Activated CD4-positive, alpha-beta T cell treated with anti-CD3 and anti-CD28 coated beads, Interleukin-2, amount 50 U/mL, for 1 hour (primary cell): ENCODE measurements at regions not wholly inside any gene's neighbourhood (a gene's known extent, or its start where the extent isn't known, plus 50 kb on each side); places are given as distances from the start of the nearest gene placed in this dataset.

Source experiments
- DNase-seq: peaks from one replicate; pipeline ENCODE4 v3.0.0-alpha.2; 2020

DNA sequence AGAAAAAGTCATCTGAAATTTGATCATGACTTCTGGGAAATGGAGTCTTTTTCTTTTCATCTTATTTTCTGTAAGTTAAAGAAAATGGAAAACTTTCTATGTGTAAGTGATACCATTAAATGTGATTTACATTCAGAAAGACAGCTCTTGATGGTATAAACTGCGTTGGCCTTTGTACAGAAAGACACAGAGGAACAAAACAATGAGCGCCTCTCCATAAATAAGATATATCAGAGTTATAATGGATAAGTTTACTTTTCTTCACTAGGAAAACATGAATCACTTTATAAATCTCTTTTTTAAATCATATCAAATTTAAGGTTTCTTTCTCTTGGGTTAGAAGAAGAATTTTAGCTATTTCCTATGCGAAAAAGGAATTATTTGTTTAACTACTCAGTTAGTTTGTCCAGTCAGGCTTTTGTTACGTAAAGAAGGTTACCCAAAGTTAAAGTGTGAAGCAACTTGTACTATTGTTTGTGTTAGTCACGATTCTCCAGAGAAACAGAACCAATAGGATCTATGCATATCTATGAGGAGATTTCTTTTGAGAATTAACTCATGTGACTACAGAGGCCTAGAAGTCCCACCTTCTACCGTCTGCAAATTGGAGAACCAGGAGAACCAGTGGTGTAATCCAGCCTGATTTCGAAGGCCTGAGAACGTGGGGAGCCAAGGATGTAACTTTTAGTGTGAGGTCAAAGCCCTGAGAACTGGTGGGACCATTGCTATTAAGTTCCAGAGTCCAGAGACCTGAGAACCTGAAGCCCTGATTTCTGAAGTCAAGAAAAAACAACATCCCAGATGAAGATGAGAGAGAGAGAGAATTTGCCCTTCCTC, 295.4 kb upstream of the KCNJ16 start:
- no peak for DNase-seq

DNA sequence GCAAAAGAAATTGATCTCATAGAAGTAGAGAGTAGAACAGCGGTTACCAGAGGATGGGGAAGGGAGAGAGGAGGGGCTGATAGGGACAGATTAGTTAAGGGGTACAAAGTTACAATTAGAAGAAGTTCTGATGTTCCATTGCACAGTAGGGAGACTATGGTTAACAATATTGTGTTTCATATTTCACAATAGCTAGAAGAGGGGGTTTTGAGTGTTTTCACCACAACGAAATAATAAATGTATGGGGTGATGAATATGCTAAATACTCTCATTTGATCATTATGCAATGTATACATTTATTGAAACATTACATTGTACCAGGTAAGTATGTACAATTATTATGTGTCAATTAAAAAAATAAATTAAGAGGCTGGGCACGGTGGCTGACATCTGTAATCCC, 291.2 kb upstream of the KCNJ16 start:
- DNase-seq, result no peak

DNA sequence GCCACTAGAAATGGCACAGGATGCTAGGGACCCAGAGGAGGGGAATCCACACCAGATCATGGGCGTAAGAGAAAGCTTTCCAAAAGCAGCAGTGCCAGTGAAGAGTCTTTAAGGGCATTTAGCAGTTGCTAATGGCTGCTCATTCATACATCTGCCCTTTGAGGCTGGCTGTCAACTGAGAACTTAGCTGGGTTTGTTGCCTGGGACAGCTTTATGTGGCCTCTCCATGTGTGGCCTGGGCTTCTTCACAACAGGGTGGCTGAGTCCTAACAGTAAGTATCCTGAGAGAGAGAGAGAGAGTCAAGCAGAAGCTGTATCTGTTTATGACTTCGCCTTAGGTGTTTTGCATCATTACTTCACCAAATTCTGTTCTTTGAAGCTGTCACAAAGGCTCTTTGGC, 286.1 kb upstream of the KCNJ16 start:
- no peak for DNase-seq

DNA sequence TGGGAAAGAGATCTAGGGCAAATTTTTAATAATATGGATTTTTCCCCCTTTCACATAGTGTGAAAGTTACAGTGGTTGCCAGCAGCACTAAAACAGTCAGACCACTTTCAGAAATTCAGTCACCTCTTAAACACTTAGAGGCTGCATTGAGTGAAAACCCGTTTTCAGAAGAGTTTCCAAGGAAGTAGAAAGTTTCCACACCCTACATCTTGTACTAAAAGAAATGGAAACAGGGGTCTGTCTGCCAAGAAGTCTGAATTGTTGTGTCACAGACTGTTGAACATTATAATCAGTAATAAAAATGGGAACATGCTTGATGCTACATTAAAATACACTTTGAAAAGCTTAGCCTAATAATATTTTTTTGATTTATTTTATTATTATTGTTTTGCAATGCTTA, 278.9 kb upstream of the KCNJ16 start:
- DNase-seq, result no peak

DNA sequence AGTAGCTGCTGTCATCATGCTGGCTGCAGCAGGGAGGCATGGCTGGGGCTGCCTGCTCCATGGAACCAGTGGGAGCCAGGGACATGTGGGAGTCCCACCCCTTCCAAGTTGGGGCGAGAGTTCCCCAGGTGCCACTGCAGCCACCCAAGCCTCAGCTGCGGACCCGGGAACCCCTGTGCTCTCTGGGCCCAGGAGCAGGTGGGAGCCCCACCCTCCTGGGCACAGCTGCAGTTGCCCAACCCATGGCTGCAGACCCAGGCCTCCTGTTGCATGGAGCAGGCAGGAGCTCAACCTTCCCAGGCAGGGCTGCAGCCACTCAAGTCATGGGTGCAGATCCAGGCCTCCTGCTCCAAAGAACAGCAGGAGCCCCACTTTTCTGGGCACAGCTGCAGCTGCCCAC, 274.2 kb upstream of the KCNJ16 start:
- DNase-seq, result no peak

DNA sequence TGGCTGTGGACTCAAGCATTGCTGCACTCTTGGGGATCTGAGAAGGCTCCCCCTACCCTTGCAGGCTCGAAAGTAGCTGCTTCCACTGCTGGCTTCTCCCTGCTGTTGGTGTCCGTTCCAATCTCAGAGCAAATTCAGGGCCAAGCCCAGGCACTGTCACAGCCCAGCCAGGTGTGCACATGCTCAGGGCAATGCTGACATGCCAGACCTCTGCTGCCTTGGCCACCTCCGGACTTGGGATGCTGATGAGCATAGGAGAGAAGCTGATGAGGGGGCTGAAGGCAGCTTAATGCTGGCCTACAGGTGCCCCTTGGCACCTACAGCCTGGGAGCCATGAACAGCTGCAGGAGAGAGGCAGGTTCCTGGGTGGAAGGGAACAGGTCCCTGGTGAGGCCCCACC, 273.7 kb upstream of the KCNJ16 start:
- no peak for DNase-seq

DNA sequence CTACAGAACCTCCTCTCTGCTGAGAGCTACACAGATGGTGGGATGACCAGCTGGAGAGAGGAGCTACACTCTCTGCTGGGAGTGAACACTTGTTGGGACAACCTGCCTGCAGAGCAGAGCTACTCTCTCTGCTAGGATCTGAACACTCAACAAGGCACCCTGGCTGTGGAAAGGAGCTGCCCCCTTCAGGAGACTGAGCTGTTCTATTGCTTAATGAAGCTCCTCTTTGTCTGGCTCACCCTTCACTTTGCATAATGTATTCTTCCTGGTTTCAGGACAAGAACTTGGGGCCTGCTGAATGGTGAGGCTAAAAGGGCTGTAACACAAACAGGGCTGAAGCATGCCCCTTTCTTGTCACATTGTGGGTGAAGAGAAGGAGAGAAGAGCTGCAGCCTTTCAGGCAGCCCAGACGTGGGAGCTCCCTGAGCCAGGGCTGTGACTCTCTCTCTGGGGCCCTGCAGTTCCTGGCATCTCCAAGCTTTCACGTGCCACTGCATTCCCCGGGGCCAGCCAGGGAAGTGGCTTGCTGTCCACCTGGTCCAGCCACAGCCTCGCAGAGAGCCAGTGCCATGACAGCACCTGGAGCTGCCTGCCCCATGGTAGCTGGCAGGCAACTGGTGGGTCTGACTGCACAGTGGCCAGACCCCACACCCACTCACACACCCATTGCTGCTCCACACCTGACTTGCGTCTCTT, 272.8 kb upstream of the KCNJ16 start:
- DNase-seq, result no peak

DNA sequence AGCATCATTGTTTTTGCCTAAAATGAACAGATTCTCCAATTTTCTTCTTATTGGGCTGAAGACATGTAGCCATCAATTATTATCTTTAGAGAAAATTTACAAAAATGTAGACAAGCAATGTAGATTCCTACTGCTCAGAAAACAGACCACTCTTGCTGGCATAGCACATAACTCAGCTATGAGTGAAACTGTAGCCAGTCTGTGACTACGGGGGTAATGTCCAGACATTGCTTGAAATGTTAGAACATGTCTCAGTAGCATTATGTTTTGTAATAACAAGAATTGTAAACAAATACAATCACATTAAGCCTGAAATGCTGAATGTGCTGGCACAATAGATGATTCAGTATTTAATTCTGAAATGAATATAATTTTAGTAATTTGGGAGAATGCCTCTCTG, 265.7 kb upstream of the KCNJ16 start:
- no peak for DNase-seq

DNA sequence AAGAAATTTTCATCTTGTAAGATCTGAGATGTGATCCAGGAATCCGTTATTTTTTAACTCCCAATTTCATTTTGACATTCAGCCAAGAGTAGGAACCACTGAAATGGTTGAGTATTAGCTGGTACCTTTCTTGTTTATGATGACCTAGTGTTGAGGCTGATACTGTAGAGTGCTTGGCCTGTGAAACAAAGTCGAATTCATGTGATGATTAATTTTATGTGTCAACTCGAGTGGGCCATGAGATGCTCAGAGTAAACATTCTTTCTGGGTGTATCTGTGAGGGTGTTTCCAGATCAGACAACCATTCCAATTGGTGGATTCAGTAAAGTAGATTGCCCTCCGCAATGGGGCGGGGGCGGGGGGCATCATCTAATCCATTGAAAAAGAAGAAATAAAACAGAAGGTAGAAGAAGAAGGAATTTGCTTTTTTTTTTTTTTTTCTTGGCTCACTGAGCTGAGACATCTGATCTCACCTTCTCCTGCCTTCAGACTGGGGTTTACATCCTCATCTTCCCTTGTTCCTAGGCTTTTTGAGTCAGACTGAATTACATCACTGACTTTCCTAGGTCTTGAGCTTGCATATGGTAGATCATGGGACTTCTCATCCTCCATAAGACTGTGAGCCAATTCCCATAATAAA, 264.6 kb upstream of the KCNJ16 start:
- DNase-seq, result no peak

DNA sequence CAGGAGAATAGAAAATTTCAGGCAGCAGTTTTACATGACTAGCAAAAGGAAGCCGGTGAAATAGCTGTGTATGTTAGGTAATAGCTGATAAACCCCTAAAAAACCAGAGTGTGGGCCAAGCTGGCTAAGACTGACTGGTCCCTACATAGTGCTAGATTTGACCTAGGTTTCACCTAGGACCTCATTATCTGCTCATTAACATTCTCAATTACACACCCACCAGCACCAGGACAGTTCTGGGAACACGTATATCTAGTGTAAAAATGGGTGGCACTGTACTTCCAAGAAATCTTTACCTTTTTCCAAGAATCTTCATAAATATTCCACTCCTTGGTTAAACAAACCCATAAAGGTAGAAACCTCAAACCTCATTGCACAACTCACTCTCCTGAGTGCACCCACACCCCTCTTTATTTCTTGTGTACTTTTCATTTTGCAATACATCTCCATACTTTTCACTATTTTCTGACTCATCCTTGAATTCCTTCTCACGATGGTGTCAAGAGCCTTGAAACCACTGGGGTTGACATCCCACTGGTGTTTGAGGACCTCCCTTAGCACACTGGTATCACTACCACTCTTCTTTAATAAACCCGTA, 262.7 kb upstream of the KCNJ16 start:
- no peak for DNase-seq

DNA sequence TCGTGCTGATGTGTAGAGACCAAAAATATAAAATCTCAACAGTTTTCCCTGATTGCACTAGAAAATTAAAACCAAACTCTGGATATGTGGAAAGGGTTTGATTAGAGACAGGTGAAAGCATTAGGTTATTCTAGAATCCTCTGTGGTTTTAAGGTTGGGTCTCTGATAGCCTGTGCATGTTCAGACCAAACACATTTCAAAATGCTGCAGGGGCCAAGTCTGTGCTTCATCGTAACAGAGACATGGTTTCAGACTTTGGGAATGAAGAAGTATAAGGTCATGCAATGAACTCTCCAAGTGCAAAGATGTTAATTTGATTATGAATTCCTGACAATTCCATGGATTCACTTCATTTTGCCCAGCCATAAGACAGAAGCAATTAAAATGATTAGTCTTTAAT, 261.0 kb upstream of the KCNJ16 start:
- no peak for DNase-seq

DNA sequence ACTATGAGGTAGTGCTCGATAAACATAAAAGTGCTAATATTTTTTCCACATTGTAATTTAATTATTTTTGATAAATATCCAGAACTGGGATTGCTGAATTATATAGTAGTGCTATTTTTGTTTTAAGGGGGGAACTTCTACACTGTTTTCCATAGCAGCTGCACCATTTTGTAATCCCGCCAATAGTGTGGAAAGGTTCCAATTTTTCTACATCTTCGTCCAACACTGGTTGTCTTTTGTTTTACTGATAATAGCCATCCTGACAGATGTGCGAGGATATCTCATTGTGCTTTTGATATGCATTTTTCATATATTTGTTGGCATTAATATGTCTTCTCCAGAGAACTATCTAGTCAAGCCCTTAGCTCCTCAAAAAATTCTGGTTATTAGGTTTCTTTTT, 259.6 kb upstream of the KCNJ16 start:
- DNase-seq, result no peak

DNA sequence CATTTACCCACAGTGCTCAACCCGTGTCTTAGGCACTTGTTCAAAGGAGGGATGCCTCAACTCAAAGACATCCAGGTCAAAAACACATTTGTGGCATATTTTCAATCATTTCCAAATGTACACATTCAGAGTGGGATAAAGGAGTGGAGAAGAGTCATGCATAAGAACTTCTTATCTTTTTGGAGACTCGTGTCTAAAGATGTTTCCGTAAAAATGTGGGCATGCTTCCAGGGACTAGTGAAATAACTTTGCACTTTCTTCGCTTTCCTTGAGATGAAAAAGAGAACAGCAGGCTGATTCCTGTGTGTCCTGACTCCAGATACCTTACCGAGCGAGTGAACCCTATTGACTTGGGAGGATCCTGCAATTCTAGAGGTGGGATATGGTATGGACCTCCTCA, 256.6 kb upstream of the KCNJ16 start:
- no peak for DNase-seq

DNA sequence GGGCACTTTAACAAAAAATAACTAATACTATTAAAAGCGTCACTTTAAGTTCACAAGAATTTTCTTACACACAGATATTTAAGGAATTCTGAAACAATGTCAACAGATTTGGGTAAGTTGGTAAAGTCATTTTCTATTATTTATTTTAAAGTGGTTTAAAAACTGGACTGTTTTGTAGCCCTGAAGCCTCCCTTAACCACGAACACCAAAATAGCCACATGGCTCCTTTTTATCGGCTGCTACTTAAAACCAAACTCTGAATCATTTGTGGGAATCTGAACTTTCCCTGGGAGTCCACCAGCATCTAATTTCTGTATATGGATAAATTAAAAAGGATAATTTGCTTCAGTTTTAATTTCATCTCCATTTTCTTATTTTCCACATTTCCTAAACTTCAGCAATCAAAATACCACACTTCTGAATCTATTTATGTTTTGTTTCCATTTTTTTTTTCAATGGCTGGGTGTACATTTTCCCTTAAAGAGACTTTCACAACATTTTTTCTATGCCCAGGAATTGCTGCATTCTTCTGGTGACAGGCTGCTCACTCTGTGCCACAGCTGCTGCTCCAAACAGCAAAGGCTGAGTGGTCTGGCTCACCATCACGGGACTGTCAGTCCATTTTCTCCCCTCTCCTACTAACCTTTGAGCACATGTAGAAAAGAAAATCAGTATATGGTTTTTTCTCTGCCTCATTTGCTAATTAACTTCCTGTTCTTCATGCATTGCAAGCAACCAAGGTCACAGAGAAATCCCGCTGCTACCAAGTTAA, 255.5 kb upstream of the KCNJ16 start:
- no peak for DNase-seq

DNA sequence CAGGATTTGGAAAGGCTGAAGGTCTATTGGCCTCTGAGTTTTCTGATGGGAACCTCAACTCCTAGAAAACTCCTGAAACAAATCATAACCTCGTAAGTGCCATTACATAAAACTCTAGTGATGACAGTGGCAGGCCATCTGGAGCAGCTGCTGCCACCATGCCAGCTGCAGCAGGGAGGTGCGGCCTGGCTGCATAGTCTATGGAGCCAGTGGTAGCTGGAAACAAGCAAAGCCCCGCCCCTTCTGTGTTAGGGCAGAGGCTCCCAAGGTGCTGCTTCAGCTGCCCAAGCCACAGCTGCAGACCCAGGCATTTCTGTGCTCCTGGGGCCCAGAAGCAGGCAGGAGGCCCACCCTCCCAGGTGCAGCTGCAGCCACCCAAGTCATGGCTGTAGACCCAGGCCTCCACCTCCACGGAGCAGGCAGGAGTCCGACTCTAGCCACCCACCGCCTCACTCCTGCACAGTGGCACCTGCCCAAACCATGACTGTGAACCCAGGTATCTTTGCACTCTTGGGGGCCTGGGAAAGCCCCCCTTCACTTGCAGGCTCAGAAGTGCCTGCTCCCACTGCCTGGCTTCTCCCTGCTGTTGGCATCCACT, 254.1 kb upstream of the KCNJ16 start:
- DNase-seq, result no peak

DNA sequence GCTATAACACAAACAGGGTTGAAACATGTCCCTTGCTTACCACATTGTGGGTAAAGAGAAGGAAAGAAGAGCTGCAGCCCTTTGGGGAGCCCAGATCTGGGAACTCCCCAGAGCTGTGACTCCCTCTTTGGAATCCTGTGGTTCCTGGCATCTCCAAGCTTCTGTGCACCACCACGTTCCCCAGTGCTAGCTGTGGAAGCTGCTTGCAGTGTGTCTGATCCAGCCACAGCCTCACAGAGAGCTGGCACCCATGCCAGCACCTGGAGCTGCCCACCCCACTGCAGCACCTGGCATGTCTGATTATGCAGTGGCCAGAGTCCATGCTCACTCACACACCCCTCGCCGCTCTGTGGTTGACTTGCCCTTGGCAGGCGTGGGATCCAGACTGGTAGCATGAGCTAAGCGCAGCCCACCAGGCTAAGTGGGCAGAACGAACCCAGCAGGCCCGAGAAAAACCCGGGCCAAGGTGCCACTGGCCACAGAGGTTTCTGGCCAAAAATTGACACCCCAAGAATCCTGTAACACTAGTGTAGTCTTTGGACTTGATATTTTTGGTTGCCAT, 252.6 kb upstream of the KCNJ16 start:
- no peak for DNase-seq

DNA sequence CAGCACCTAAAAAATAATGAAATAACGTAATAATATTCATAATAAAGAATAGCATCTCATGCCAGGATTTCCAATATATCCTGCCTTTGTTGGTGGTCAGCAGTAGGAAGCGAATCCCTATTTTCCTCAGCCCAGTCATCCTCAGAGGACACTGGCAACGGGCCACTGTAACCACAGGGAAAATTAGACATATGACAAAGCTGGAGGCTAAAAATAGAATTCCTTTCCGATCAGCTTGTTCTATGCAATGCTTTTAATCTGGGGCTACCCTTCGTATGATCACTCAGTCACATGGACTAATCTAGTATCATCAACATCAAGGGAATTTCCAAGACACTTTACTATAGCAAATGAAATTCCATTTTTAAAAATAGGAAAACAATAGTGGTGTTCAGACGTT, 246.9 kb upstream of the KCNJ16 start:
- no peak for DNase-seq

DNA sequence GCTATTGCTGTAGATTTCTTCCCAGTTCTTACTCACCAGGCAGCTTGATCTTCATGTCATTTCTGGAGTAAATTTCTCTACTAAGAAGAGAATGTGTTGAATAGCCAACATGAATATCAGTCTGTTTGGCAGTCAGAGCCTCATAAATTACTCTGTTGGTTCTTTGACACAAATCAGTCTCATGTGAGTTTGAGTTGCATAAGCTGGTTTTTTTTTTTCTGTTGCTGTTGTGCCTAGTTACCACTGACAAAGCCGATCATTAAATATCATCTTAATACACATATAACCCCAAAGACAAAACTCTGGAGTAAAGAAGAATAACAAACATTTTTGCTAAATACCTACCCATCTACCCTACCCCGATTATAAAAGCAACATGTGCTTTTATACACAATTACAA, 240.5 kb upstream of the KCNJ16 start:
- no peak for DNase-seq

DNA sequence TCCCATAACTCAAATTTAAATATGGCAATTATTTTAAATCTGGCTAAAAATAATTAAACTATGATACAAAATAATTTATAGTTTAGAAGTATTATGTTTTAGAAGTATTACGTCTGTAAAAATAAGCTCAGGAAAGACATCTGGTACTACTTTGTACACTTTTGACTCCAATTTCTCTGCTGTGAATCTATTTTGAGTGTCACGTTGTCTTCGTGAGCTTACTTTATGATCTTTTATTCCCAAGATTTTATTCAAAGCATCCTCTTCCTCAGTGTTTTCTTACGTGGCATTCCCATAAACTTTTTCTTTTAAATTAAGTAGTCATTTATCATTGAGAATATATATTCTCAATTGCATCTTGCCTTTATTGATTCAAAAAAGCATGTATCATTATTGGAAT, 223.3 kb upstream of the KCNJ16 start:
- DNase-seq, result no peak

DNA sequence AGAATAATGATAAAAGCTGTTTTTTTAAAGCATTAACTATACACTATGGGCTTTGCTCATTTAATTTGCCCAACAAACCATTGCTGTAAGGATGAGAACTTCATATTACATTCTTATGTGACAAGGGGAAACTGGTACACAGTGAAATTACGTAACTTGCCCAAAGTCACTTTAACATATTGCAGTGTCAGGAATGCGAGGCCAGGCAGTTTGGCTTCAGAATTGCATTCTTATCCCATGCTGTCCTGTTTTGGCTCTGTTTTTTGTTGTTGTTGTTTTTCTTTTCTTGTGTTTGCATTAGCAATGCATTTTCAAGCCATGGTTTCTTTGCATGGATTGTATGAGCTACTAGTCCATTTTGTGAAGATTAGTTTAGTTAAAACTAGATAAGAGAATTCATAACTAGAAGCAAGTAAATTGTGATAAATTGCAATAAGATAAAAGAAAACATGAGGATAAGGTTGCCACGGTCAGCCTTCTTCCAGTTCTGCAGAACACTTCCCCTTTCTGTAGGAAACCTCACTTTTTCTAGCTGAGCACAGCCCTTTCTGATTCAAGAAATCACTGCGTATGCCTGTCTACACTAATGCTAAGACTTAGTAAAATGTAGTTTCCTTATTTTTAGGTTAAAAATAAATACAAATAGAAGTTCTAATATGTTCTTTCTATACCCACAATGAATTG, 221.3 kb upstream of the KCNJ16 start:
- DNase-seq, result no peak

DNA sequence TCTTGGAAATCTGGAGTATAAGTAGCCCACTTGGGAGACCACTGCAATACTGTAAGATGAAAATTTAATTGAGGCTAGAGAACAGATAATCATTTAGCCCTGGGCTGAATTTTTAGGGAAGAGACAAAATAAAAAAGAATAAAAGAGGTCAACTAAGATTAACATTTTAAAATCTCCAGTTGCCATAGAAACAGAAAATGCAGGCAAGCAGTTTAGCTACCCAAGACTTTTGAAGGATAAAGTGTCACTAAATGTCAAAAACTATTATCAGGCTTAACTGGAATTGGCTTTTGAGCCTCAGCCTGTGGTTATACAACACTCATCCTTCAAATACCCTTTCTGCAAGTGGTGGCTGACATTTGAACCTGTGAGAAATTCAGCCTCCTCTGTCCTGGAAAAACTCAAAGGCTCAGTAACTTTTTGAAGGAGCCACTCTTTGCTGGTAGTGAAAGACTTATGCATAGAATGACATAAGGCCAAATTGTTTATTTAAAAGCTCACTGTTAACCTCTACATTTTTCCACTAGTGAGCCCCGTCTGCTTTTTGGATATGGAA, 220.7 kb upstream of the KCNJ16 start:
- DNase-seq, result no peak
